Mesothelial cell of epicardium (in vitro differentiated cells): ENCODE measurements at regions not wholly inside any gene's neighbourhood (a gene's known extent, or its start where the extent isn't known, plus 50 kb on each side); places are given as distances from the start of the nearest gene placed in this dataset.

ENCODE experiments used
- DNase-seq, 2 experiments: peaks; one replicate each; pipeline ENCODE4 v3.0.0; 2021; ENCODE audit warnings: low spot score in 2 of 2; ENCODE audit not compliant: unreplicated experiment in 2 of 2
- H3K27ac Mint-ChIP-seq: 2 replicates; pipeline ENCODE4 v1.8.0; 2021; ENCODE audit warnings: mixed read lengths
- H3K27me3 Mint-ChIP-seq: 2 replicates; pipeline ENCODE4 v1.8.0; 2021; ENCODE audit warnings: low read depth, mixed read lengths
- H3K36me3 Mint-ChIP-seq: 2 replicates; pipeline ENCODE4 v1.8.0; 2021; ENCODE audit warnings: mixed read lengths
- H3K4me1 Mint-ChIP-seq: 2 replicates; pipeline ENCODE4 v1.8.0; 2021; ENCODE audit warnings: mixed read lengths
- H3K4me3 Mint-ChIP-seq: 2 replicates; pipeline ENCODE4 v1.8.0; 2021; ENCODE audit warnings: mild to moderate bottlenecking, moderate library complexity, mixed read lengths
- H3K9me3 Mint-ChIP-seq: 2 replicates; pipeline ENCODE4 v1.8.0; 2021; ENCODE audit warnings: mixed read lengths
- CTCF ChIP-seq: fragments of 200-600 bp; sonication (generic); IDR thresholded peaks from one replicate; pipeline ENCODE4 v1.5.0; 2021; ENCODE audit warnings: antibody characterized with exemption; ENCODE audit not compliant: unreplicated experiment

- no peak for TF ChIP-seq CTCF
- Mint-ChIP-seq H3K4me3 (no peak overlapping the region), H3K27ac (no peak overlapping the region), H3K4me1 (peaks cover 15% of the 10 kb centered on the region), H3K27me3 (no peaks in the 10 kb centered on the region), H3K36me3 (no peaks in the 10 kb centered on the region), H3K9me3 (no peaks in the 10 kb centered on the region)
- no peak for DNase-seq
These were observed 80.2 kb upstream of the NUDT4 start for GRCh38 chr12:93297536-93297935.

GRCh38 chr12:93299262-93299846 lies 78.4 kb upstream of the NUDT4 start:
- DNase-seq: no peak
- TF ChIP-seq CTCF: no peak

GRCh38 chr12:93300611-93301021 lies 77.1 kb upstream of the NUDT4 start:
- Mint-ChIP-seq H3K27me3 (no peaks in the 10 kb centered on the region), H3K9me3 (peaks cover 6% of the 10 kb centered on the region), H3K4me3 (no peak overlapping the region), H3K36me3 (no peaks in the 10 kb centered on the region), H3K4me1 (peaks cover 12% of the 10 kb centered on the region), H3K27ac (no peak overlapping the region)
- DNase-seq: no peak
- TF ChIP-seq CTCF: no peak

More at GRCh38 chr12:93299262-93299846, 78.4 kb upstream of the NUDT4 start:
- no peaks in the 10 kb centered on the region for H3K9me3 Mint-ChIP-seq
- no peaks in the 10 kb centered on the region for H3K36me3 Mint-ChIP-seq
- H3K4me1 Mint-ChIP-seq: peaks cover 12% of the 10 kb centered on the region
- H3K4me3 Mint-ChIP-seq: no peak overlapping the region
- no peaks in the 10 kb centered on the region for H3K27me3 Mint-ChIP-seq
- H3K27ac Mint-ChIP-seq: no peak overlapping the region

- no peak overlapping the region for H3K4me3 Mint-ChIP-seq
- H3K27ac Mint-ChIP-seq: no peak overlapping the region
- peaks cover 8% of the 10 kb centered on the region for H3K4me1 Mint-ChIP-seq
- TF ChIP-seq CTCF: no peak
- peaks cover 18% of the 10 kb centered on the region for H3K9me3 Mint-ChIP-seq
- no peak for DNase-seq
- H3K27me3 Mint-ChIP-seq: no peaks in the 10 kb centered on the region
- H3K36me3 Mint-ChIP-seq: peaks cover 8% of the 10 kb centered on the region
These were observed 75.1 kb upstream of the NUDT4 start for GRCh38 chr12:93302331-93303229.

- Mint-ChIP-seq H3K4me1 (no peaks in the 10 kb centered on the region), H3K36me3 (peaks cover 8% of the 10 kb centered on the region), H3K4me3 (no peak overlapping the region), H3K27ac (no peak overlapping the region), H3K9me3 (peaks cover 18% of the 10 kb centered on the region), H3K27me3 (no peaks in the 10 kb centered on the region)
- no peak for DNase-seq
- TF ChIP-seq CTCF: no peak
These were observed 71.1 kb upstream of the NUDT4 start for GRCh38 chr12:93306636-93307035.
